ENCODE measurements at regions not wholly inside any gene's neighbourhood (a gene's known extent, or its start where the extent isn't known, plus 50 kb on each side); places are given as distances from the start of the nearest gene placed in this dataset.

GRCh38 chr5:93048858-93049257, 532.2 kb downstream of the NR2F1-AS1 start:
- no peak for DNase-seq

GRCh38 chr5:93044859-93045666, 536.0 kb downstream of the NR2F1-AS1 start:
- DNase-seq = peak; percentile 8

- peak; percentile 96 for DNase-seq
Observed at GRCh38 chr5:93039888-93040287, 541.1 kb downstream of the NR2F1-AS1 start.

GRCh38 chr5:93034621-93035590, 546.1 kb downstream of the NR2F1-AS1 start:
- DNase-seq = no peak

- peak; percentile 39 for DNase-seq
Observed at GRCh38 chr5:93022796-93023447, 558.1 kb downstream of the NR2F1-AS1 start.

- DNase-seq = no peak
Observed at GRCh38 chr5:93022211-93022610, 558.8 kb downstream of the NR2F1-AS1 start.

GRCh38 chr5:93019896-93020295, 561.1 kb downstream of the NR2F1-AS1 start:
- DNase-seq = no peak

- DNase-seq = no peak
Observed at GRCh38 chr5:93018461-93018860, 562.6 kb downstream of the NR2F1-AS1 start.

GRCh38 chr5:93017849-93018248, 563.2 kb downstream of the NR2F1-AS1 start:
- peak; percentile 55 for DNase-seq

GRCh38 chr5:93017376-93017775, 563.6 kb downstream of the NR2F1-AS1 start:
- DNase-seq = no peak

- DNase-seq = no peak
Observed at GRCh38 chr5:93010616-93011015, 570.4 kb downstream of the NR2F1-AS1 start.

- no peak for DNase-seq
Observed at GRCh38 chr5:93010037-93010436, 571.0 kb downstream of the NR2F1-AS1 start.

GRCh38 chr5:93008502-93009207, 572.4 kb downstream of the NR2F1-AS1 start:
- no peak for DNase-seq

GRCh38 chr5:93006915-93007314, 574.1 kb downstream of the NR2F1-AS1 start:
- peak; percentile 27 for DNase-seq

GRCh38 chr5:92998456-92998855, 582.6 kb downstream of the NR2F1-AS1 start:
- no peak for DNase-seq

GRCh38 chr5:92994392-92994791, 586.6 kb downstream of the NR2F1-AS1 start:
- DNase-seq = no peak

- DNase-seq = no peak
Observed at GRCh38 chr5:92992073-92992472, 588.9 kb downstream of the NR2F1-AS1 start.

GRCh38 chr5:92991581-92992067, 589.4 kb downstream of the NR2F1-AS1 start:
- DNase-seq = peak; percentile 12

GRCh38 chr5:92990771-92991170, 590.2 kb downstream of the NR2F1-AS1 start:
- DNase-seq = no peak

GRCh38 chr5:92981001-92981400, 600.0 kb downstream of the NR2F1-AS1 start:
- DNase-seq = no peak

- no peak for DNase-seq
Observed at GRCh38 chr5:92980491-92980890, 600.5 kb downstream of the NR2F1-AS1 start.

GRCh38 chr5:92979716-92980115, 601.3 kb downstream of the NR2F1-AS1 start:
- DNase-seq = no peak
